ENCODE measurements at regions not wholly inside any gene's neighbourhood (a gene's known extent, or its start where the extent isn't known, plus 50 kb on each side); places are given as distances from the start of the nearest gene placed in this dataset.

DNA sequence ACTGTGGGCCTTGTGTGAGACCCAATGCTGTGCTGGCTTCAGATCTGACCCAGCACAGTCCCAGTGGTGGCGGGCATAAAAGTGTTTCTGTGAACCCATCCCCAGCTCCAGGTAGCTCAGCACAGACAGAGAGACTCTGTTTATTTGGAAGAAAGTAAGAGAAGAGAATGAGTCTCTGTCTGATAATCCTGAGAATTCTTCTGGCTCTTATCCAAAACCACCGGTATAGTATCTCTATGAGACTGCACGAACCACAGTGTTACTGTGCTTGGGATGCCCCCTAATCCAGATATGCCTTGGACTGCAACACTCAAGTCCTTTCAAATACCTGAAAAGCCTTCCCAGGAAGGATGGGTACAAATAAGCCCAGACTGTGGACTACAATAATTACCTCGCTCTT is 1660.8 kb upstream of the ACO1 start:
- TF ChIP-seq EP300 (IDR thresholded peaks at IDR 0.05): no peak
- TF ChIP-seq, protein P1, sequence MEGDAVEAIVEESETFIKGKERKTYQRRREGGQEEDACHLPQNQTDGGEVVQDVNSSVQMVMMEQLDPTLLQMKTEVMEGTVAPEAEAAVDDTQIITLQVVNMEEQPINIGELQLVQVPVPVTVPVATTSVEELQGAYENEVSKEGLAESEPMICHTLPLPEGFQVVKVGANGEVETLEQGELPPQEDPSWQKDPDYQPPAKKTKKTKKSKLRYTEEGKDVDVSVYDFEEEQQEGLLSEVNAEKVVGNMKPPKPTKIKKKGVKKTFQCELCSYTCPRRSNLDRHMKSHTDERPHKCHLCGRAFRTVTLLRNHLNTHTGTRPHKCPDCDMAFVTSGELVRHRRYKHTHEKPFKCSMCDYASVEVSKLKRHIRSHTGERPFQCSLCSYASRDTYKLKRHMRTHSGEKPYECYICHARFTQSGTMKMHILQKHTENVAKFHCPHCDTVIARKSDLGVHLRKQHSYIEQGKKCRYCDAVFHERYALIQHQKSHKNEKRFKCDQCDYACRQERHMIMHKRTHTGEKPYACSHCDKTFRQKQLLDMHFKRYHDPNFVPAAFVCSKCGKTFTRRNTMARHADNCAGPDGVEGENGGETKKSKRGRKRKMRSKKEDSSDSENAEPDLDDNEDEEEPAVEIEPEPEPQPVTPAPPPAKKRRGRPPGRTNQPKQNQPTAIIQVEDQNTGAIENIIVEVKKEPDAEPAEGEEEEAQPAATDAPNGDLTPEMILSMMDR (IDR thresholded peaks at IDR 0.05): no peak

All from sigmoid colon (tissue), 4 donors.